Fibroblast of the aortic adventitia (primary cell): ENCODE measurements at regions not wholly inside any gene's neighbourhood (a gene's known extent, or its start where the extent isn't known, plus 50 kb on each side); places are given as distances from the start of the nearest gene placed in this dataset.
"Not testable (repeated sequence)": the region's sequence is repeated elsewhere in the genome, so short reads cannot be mapped to it uniquely, and the experiment has no call there.

Experiments
- DNase-seq: peaks from one replicate; pipeline ENCODE4 v3.0.0-alpha.2; 2010; ENCODE audit warnings: low read depth
- H3K4me3 ChIP-seq: 2 replicates; pipeline ENCODE4 v1.5.1; 2011; ENCODE audit warnings: low read depth, mild to moderate bottlenecking, control low read depth, low read length, moderate library complexity
- TF ChIP-seq, protein P1 (sequence below): IDR thresholded peaks from 2 replicates; pipeline ENCODE4 v1.5.1; 2011; ENCODE audit warnings: mild to moderate bottlenecking, low read length, control low read depth, inconsistent platforms; ENCODE audit not compliant: insufficient read depth

DNA sequence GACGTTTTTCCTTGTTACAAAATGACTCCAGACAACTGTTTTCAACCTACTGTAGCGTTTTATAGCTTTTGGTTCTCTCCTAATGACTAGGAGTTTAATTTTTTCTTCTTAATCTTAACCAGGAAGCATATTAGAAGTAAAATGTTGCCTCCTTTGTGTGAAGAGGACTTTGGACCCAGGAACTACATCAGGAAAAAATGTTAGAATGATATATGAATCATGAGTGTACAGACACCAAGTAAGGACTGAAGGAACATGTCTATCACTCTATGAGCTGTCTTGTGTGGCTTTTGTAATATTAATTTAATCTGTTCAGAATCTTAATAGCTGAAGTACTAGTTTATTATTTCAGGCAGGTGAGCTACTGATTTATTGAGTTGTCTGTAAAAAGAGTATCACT, 71.0 kb upstream of the MARCKS start:
- H3K4me3 ChIP-seq, result no peak overlapping the region
- no peak for DNase-seq
- TF ChIP-seq, protein P1, sequence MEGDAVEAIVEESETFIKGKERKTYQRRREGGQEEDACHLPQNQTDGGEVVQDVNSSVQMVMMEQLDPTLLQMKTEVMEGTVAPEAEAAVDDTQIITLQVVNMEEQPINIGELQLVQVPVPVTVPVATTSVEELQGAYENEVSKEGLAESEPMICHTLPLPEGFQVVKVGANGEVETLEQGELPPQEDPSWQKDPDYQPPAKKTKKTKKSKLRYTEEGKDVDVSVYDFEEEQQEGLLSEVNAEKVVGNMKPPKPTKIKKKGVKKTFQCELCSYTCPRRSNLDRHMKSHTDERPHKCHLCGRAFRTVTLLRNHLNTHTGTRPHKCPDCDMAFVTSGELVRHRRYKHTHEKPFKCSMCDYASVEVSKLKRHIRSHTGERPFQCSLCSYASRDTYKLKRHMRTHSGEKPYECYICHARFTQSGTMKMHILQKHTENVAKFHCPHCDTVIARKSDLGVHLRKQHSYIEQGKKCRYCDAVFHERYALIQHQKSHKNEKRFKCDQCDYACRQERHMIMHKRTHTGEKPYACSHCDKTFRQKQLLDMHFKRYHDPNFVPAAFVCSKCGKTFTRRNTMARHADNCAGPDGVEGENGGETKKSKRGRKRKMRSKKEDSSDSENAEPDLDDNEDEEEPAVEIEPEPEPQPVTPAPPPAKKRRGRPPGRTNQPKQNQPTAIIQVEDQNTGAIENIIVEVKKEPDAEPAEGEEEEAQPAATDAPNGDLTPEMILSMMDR, result no peak

DNA sequence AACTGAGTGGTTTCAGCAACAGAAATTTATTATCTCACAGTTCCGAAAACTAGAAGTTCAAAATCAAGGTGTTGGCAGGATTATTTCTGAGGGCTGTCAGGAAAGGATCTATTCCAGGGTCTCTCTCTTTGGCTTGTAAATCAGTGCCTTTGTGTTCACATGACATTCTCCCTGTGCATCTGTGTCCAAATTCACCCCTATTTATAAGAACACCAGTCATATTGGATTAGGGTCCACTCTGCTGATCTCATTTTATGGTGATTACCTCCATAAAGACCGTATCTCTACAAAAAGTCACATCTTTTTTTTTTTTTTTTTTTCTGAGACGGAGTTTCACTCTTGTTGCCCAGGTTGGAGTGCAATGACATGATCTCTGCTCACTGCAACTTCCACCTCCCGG, 68.6 kb upstream of the MARCKS start:
- DNase-seq, result no peak
- H3K4me3 ChIP-seq, result no peak overlapping the region
- TF ChIP-seq, protein P1, result no peak

DNA sequence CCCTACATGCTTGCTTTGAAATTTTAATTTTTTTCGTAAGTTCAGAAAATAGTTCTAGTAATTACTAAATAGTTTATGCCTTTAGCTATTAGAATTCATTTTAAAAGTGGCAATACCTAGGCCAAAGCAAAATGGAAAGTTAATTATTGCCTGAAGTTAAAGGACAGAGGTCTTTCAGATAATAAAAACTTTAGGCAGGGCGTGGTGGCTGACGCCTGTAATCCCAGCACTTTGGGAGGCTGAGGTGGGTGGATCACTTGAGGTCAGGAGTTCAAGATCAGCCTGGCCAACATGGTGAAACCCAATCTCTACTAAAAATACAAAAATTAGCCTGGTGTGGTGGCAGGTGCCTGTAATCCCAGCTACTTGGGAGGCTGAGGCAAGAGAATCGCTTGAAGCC, 65.9 kb upstream of the MARCKS start:
- not testable (repeated sequence) for DNase-seq, H3K4me3 ChIP-seq

DNA sequence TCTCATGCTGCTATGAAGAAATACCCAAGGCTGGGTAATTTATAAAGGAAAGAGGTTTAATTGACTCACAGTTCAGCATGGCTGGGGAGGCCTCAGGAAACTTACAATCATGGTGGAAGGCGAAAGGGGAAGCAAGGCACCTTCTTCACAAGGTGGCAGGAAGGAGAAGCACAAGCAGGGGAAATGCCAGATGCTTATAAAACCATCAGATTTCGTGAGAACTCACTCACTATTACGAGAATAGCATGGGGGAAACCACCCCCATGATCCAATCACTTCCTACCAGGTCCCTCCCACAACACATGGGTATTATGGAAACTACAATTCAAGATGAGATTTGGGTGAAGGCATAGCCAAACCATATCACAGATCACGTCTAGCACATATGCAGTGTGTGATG, 61.8 kb upstream of the MARCKS start:
- DNase-seq, result not testable (repeated sequence)

DNA sequence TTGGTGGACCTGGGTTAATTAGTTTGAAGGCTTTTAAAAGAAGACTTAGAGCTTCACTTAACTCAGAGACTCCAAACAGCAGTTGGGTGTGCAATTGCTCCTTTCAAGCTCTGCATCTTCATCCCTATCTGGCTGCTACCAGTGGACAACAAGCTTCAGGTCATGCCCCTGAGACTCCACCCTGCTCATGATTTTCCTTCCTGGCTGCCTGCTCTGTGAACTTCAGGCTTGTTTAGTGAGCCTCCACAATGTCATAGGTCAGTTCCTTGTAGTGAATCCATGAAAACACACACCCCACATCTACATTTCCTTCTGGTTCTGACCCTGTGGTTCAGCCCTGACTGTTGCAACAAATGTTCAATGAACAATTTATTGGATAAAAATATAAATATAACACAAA, 61.1 kb upstream of the MARCKS start:
- no peak overlapping the region for H3K4me3 ChIP-seq
- TF ChIP-seq, protein P1, result no peak
- no peak for DNase-seq

More for the DNA sequence above, 61.8 kb upstream of the MARCKS start:
- not testable (repeated sequence) for H3K4me3 ChIP-seq

DNA sequence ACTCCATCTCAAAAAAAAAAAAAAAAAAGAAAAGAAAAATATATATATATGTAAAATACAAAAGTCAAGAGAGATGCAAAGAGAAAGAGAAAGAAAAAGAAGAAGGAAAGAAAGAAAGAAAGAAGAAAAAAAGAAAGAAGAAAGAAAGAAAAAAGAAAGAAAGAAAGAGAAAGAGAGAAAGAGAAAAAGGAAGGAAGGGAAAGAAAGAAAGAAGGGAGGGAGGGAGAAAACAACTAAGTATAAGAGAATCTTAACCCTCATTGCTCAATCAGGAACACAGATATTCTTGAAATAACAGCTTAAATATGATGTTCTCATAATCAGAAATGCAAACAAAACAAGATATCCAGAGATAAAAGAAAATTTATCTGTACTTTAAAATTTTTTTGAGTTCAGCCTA, 54.4 kb upstream of the MARCKS start:
- H3K4me3 ChIP-seq, result no peak overlapping the region
- no peak for DNase-seq
- TF ChIP-seq, protein P1, result no peak

DNA sequence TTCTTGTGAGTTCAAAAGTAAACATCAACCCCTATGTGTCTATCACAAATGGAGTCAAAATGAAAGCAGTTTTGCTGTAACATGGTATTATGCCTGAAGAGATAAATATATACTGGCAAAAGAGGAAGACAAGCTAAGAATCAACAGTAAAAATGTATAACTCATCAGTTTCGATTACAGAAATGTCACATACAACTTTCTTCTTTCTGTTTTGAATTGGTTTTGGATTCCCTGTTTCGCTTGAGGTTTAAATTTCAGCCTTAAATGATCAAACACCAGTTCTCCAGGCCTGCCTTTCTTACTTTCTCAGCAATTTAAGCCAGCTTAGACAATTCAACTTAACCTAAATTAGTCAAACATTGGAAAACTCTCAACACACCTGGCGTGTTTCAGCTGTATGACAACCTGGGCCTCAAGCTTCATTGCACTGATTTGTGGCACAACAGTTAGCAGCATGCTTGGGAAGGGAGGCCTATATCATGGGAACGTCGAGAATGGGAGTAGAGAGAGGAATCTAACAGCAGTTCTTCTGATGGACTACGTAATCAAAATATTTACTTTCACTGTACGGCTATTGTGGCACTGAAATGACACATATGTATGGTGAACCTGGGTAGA, 51.9 kb upstream of the MARCKS start:
- TF ChIP-seq, protein P1, result no peak
- H3K4me3 ChIP-seq, result no peak overlapping the region
- DNase-seq, result no peak

DNA sequence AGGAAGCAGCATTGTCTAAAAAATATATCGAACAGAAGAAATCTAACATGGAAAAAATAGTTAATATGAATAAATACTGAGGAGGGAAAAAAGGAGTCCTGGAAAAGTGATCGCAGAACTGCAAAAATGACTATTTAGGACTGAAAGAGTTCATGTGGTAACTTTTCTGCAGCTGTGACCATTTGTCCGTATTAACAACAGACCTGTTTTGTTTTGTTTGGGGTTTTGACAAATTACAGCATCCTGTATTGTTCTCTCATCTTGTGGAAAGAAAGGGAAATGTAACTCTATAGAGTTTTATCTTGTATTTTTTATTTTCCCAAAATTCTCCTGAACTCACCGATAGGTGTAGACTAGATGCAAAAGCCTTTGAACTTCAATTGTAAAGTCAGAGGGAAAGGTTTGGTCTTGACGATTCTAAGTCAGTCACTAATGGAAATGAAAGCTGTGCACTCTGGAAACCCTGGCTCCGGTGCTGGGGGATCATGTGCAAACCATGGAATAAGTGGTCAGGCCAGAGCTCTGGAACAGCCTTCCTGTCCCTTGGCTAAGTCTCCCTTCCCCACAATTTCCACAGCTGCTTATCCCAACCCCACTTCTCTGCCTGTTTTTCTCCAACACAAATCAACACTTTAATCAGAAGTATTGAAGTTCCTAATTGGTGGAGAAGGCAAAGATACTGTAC, 51.2 kb upstream of the MARCKS start:
- TF ChIP-seq, protein P1, result no peak
- no peak for DNase-seq
- no peak overlapping the region for H3K4me3 ChIP-seq
